Peyer's patch (tissue), 4 donors: ENCODE measurements at regions not wholly inside any gene's neighbourhood (a gene's known extent, or its start where the extent isn't known, plus 50 kb on each side); places are given as distances from the start of the nearest gene placed in this dataset.

Experiments used
- DNase-seq, 3 donors: peaks; one replicate each; pipeline ENCODE4 v3.0.0-alpha.2; 2017 to 2019
- H3K27ac ChIP-seq, 4 donors: fragments of 200-600 bp; sonication (generic); one replicate each; pipeline ENCODE4 v1.5.1; 2016 to 2019
- H3K27me3 ChIP-seq, 2 donors: fragments of 200-600 bp; sonication (generic); one replicate each; pipeline ENCODE4 v1.5.1; 2019
- H3K36me3 ChIP-seq, 3 donors: fragments of 200-600 bp; sonication (generic); one replicate each; pipeline ENCODE4 v1.5.1; 2016 to 2019
- H3K4me1 ChIP-seq, 4 donors: fragments of 200-600 bp; sonication (generic); one replicate each; pipeline ENCODE4 v1.5.1; 2016 to 2019
- H3K4me3 ChIP-seq, 4 donors: fragments of 200-600 bp; sonication (generic); 1 replicate in 3 of 4; 2 replicates in 1 of 4; pipeline ENCODE4 v1.5.1; 2016 to 2019; ENCODE audit warnings: mild to moderate bottlenecking in 1 of 4
- H3K9me3 ChIP-seq, 4 donors: fragments of 200-600 bp; sonication (generic); one replicate each; pipeline ENCODE4 v1.5.1; 2016 to 2019; ENCODE audit warnings: mild to moderate bottlenecking in 1 of 4
- POLR2A ChIP-seq, 2 donors: fragments of 450-650 bp; IDR thresholded peaks; one replicate each; pipeline ENCODE4 v1.5.1; 2017; ENCODE audit warnings: antibody characterized with exemption in 2 of 2, mild to moderate bottlenecking in 2 of 2, moderate library complexity in 2 of 2
- TF ChIP-seq, protein P1 (sequence below), 6 experiments: fragments of 450-650 bp in 4 of 6; fragments of 200-600 bp in 2 of 6; sonication (generic) in 1 of 6; IDR thresholded peaks; one replicate each; pipeline ENCODE4 v1.5.1; 2017 to 2019; ENCODE audit warnings: antibody characterized with exemption in 6 of 6, mild to moderate bottlenecking in 3 of 6, moderate library complexity in 1 of 6

DNA sequence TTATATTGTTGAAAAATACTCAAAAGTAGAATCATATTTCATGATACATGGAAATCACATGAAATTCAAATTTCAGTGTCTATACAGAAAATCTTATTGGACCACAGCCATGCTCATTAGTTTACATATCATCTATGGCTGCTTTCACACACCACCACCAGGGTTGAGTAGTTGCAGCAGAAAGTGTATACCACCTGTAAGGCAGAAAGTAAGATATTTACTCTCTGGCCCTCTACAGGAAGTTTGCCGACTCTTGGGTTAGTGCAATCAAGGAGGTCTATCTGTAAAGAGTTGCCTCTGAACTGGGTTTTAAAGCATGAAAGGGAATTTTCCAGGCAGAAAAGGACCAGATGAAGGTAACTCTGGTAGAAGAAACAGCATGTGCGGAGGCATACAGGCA, 432.3 kb downstream of the DHX35 start:
- no peaks in the 10 kb centered on the region for H3K36me3 ChIP-seq
- H3K4me3 ChIP-seq, result no peak overlapping the region
- H3K9me3 ChIP-seq, result no peaks in the 10 kb centered on the region
- no peak for DNase-seq
- no peak overlapping the region for H3K27ac ChIP-seq
- TF ChIP-seq, protein P1, sequence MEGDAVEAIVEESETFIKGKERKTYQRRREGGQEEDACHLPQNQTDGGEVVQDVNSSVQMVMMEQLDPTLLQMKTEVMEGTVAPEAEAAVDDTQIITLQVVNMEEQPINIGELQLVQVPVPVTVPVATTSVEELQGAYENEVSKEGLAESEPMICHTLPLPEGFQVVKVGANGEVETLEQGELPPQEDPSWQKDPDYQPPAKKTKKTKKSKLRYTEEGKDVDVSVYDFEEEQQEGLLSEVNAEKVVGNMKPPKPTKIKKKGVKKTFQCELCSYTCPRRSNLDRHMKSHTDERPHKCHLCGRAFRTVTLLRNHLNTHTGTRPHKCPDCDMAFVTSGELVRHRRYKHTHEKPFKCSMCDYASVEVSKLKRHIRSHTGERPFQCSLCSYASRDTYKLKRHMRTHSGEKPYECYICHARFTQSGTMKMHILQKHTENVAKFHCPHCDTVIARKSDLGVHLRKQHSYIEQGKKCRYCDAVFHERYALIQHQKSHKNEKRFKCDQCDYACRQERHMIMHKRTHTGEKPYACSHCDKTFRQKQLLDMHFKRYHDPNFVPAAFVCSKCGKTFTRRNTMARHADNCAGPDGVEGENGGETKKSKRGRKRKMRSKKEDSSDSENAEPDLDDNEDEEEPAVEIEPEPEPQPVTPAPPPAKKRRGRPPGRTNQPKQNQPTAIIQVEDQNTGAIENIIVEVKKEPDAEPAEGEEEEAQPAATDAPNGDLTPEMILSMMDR (IDR thresholded peaks at IDR 0.05), result no peak
- TF ChIP-seq POLR2A (IDR thresholded peaks at IDR 0.05), result no peak
- no peaks in the 10 kb centered on the region for H3K4me1 ChIP-seq
- no peaks in the 10 kb centered on the region for H3K27me3 ChIP-seq

DNA sequence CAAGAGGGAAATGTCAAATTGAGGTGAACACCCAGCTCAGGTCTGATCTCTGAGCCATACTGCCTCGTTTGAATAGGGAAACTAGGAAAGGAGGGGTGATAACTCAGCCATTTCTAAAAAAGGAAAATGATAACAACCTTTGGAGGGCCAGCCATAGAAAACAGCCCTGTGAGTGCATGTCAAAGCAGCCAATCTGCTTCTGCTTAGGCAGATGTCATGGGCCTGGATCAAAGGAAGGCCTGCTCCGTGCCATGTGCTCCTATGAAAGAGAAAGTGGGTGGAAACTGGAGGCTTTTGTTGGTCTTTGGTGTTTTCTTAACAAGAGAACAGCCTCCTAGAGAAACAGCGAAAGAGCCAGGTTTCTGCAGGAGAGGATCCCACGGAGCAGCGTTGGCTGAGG, 428.0 kb downstream of the DHX35 start:
- no peak for DNase-seq
- TF ChIP-seq, protein P1 (IDR thresholded peaks at IDR 0.05), result no peak
- TF ChIP-seq POLR2A (IDR thresholded peaks at IDR 0.05), result no peak
- Histone ChIP-seq H3K4me3 (no peak overlapping the region), H3K27ac (no peak overlapping the region), H3K4me1 (no peaks in the 10 kb centered on the region), H3K9me3 (no peaks in the 10 kb centered on the region), H3K27me3 (no peaks in the 10 kb centered on the region), H3K36me3 (no peaks in the 10 kb centered on the region)

DNA sequence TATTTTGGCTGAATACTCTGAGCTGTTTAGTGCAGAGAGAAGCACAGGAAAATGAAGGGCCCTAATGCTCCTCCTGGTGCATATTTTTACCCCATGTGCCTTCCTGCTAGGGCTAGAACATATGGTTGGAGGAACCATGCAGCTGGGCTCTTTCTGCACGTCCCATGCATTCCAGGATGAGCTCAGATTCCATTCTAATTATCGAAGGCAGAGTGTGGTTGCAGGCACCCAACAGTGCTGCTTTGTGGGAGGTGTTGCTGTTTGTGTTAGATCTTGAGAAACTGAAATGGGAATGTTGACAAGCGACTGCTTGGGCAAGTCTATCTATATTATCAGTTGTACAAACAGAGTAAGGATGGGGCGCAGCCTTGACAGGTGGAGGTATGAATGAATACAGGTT, 419.5 kb downstream of the DHX35 start:
- Histone ChIP-seq H3K27me3 (no peaks in the 10 kb centered on the region), H3K4me1 (no peaks in the 10 kb centered on the region), H3K36me3 (no peaks in the 10 kb centered on the region)

DNA sequence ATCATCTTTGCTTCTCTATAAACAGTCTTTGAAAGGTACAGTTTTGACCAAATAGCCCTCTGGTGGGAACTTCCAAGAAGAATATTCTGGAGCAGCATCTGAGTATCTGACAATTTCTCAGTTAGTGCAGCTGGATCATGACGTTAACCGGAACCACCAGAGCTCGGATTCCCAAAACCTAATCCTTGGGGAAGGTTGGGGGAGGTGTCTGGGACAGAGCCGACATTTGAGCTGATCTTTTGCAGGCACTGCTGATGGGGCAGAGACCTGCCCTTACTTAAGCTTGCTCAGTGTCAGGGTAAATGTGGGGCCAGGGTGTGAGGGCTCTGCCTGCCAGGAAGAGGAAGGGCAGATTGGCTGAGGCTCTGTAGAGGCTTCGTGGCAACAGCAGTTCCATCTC, 416.6 kb downstream of the DHX35 start:
- H3K4me3 ChIP-seq, result no peak overlapping the region
- no peak for DNase-seq
- no peaks in the 10 kb centered on the region for H3K4me1 ChIP-seq
- no peaks in the 10 kb centered on the region for H3K9me3 ChIP-seq
- no peaks in the 10 kb centered on the region for H3K36me3 ChIP-seq
- H3K27ac ChIP-seq, result no peak overlapping the region
- TF ChIP-seq POLR2A (IDR thresholded peaks at IDR 0.05), result no peak
- TF ChIP-seq, protein P1 (IDR thresholded peaks at IDR 0.05), result no peak
- no peaks in the 10 kb centered on the region for H3K27me3 ChIP-seq

More for the DNA sequence above, 419.5 kb downstream of the DHX35 start:
- Histone ChIP-seq H3K4me3 (no peak overlapping the region), H3K27ac (no peak overlapping the region), H3K9me3 (no peaks in the 10 kb centered on the region)
- TF ChIP-seq, protein P1 (IDR thresholded peaks at IDR 0.05), result no peak
- no peak for TF ChIP-seq POLR2A (IDR thresholded peaks at IDR 0.05)
- no peak for DNase-seq

DNA sequence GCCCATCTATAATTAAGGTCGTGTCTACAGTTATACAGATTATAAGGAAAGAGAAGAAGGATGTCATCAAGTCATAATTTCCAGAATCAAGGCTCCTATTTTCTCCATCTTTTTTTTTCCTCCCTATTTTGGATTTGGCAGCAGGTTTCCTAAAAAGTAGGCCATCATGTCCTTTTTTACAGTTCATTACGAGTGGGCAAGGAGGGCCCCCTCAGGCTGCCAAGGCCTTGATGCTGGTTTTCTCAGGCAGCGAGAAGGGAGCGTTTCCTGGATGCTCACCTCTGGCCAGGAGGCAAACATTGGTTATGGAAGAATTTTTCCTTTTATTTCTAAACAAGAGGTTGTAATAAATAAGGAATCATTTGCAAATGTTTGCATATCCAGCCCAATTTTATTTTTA, 414.6 kb downstream of the DHX35 start:
- Histone ChIP-seq H3K27ac (no peak overlapping the region), H3K27me3 (no peaks in the 10 kb centered on the region), H3K9me3 (no peaks in the 10 kb centered on the region), H3K4me3 (no peak overlapping the region), H3K4me1 (no peaks in the 10 kb centered on the region), H3K36me3 (no peaks in the 10 kb centered on the region)
- no peak for TF ChIP-seq POLR2A (IDR thresholded peaks at IDR 0.05)
- TF ChIP-seq, protein P1 (IDR thresholded peaks at IDR 0.05), result no peak
- DNase-seq, result no peak

DNA sequence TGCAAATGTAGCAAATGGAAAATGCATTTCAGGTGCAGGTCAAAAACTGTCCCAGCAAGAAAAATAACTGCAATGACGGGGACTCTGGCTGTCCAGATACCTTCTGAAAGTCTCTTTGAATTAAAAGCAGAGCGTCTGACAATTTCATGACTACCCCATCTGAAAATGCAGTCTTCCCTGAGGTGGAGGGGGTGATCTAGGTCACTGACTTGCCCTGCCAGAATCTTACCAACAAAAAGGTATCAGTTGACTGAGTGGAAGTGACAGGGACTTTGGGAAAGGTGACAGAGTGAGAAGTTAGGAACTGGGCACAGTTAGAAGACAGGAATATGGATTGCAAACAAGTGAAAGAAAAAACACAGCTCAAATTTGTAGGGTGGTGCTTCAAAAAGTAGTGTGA, 402.2 kb downstream of the DHX35 start:
- no peaks in the 10 kb centered on the region for H3K9me3 ChIP-seq
- H3K27me3 ChIP-seq, result no peaks in the 10 kb centered on the region
- H3K4me3 ChIP-seq, result no peak overlapping the region
- H3K36me3 ChIP-seq, result no peaks in the 10 kb centered on the region
- H3K4me1 ChIP-seq, result no peaks in the 10 kb centered on the region
- TF ChIP-seq, protein P1 (IDR thresholded peaks at IDR 0.05), result no peak
- no peak for TF ChIP-seq POLR2A (IDR thresholded peaks at IDR 0.05)
- DNase-seq, result no peak
- H3K27ac ChIP-seq, result no peak overlapping the region
